Activated CD4-positive, alpha-beta T cell treated with anti-CD3 and anti-CD28 coated beads, Interleukin-2, amount 50 U/mL, for 16 hours (primary cell): ENCODE measurements at regions not wholly inside any gene's neighbourhood (a gene's known extent, or its start where the extent isn't known, plus 50 kb on each side); places are given as distances from the start of the nearest gene placed in this dataset.
"Not testable (repeated sequence)": the region's sequence is repeated elsewhere in the genome, so short reads cannot be mapped to it uniquely, and the experiment has no call there.

Source experiments
- DNase-seq: peaks from one replicate; pipeline ENCODE4 v3.0.0-alpha.2; 2020

DNA sequence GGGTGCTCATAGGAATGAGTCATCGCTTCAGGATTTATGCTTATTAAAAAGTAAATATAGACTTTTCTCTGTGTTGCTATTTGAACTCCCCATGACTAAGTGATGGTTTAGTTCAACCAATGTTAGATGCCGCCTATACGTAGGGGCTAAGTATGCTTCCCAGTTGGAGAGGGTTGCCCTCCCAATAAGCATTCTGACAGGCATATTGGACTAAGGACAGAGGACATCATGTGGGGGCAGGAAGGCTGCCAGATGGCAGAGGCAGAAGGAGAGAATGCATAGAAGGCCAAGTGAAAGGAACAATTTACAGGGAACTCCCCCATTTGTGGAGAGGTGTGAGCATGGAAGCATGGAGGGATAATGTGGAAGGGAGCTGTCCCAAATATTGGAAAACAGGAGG is 318.4 kb upstream of the OBI1 start:
- DNase-seq, result no peak

DNA sequence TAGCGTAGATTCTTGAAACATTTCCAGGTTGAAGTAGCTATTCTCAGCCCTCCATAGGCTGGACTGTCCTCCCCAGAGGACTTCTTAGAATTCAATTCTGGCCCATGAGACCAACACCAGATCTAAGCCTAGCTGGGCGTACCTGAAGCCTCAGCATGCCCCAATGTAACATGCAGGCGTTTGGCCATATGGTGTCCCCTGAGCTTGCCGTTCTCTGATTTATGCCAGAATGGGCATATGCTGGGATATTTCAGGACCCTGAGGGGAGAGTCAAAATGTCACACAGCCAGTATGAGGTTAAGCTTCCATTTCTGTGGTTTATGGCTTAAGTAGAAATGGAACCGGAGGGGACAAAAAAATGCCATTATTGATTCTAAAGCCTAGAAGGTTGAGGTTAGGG is 317.7 kb upstream of the OBI1 start:
- no peak for DNase-seq

DNA sequence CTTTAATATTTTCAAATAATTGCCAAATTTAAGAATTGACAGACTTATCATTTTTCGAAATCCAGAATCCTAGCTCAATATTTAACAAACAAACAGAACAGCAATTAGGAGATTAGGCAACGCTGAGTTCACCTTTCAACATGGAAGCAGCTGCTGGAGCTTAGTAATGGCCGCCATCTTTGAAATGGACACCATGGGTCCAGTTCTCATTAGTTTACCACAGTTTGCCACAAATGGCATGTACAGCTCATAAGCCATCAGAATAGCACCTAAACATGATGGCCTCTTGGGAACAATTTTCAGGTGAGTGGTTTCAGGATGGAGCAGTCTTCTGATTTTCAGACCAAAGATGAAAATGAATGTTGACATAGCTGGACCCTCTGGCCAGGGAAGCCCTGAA is 313.6 kb upstream of the OBI1 start:
- DNase-seq, result no peak

DNA sequence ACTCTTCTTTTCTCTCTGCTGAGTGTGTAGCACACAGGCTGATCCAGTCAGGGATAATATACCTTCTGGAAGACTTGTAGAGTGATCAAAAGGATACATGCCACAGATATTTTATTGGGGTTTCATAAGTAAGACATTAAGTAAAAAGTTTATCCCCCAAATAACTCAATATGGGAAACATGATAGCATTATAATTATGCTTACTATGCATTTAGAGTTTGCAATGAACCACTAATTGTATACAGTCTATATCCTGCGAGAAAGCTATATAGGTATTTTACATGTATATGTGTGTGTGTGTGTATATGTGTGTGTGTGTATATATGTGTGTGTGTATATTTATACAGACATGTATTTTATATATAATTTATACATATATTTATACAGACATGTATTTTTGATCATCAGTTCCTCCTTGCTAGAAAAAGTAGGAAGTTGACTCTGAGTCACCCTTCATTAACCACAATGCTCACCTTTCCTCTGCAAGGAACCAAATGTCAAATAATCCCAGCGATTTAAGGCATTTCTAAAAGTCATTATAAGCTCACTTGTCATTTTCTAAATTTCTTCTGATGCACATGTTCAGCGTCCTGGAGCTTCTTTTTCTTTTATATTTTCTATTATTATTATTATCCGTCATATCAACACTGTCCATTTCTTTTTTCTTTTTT is 312.5 kb upstream of the OBI1 start:
- DNase-seq, result no peak

DNA sequence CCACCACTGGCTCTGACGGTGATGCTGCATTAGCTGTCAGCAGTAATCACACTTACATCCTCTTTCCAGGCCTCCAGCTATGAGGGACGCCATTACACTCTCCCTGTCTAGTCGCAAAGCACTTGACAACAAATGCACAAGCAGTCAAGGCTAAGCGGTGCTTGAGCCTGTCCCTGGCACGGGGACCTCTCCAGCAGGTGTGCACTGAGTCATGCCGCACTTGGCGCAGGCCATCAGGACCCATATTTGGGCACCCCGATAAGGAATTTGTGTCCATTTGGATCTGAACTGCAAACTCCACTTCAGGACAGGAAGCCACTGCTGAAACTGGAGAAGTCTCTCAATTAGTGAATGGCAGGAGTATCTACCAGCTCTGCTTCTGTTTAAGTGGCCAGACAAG is 301.9 kb upstream of the OBI1 start:
- no peak for DNase-seq

DNA sequence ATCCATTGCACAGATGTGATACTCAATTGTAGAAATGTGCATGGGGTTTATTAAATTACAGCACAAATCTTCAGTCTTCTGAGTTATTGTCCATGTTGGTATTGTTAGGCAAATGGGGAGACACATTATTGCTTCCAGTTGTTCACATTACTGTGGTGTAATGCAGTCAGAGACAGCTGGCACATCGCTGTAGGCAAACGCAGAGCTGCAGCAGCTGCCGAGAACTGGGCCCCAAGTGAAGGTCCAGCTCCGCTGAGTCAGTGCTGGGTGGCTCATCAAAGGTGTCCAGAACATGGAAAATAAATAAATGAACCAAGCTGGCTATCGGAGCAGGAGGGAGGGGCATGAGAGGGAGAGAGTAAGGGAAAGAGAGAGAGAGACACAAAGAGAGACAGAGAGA is 299.1 kb upstream of the OBI1 start:
- DNase-seq, result no peak

DNA sequence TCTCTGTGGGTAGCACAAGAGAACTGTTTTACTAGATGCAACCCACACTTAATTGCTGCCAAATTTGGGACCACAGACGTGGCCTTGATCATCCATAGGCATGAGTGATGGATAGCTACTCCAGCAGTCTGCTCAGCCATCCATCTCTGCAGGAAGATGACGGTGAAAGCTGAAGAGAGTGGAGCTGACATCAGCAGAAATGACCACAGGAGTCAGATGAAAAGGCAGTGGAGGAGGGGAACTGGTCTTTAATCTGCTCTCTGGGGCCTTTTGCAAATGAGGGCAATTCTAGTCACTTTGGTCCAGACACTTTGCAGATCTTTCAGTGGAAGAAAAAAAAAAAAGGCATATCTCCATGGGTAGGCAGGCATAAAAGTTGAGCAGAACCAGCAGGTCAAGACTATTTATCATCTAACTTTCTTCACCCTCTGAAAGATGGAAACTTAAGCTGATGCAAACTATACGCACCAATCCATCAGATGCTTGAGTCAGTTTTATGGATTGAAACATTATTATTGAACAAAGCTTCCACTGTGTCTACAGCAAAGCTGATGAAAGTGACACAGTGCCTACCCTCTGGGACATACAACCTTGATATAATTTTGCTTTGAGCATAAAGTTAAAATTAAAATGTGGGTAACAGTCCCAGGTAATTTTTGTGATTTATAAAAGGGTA is 281.6 kb upstream of the OBI1 start:
- no peak for DNase-seq

DNA sequence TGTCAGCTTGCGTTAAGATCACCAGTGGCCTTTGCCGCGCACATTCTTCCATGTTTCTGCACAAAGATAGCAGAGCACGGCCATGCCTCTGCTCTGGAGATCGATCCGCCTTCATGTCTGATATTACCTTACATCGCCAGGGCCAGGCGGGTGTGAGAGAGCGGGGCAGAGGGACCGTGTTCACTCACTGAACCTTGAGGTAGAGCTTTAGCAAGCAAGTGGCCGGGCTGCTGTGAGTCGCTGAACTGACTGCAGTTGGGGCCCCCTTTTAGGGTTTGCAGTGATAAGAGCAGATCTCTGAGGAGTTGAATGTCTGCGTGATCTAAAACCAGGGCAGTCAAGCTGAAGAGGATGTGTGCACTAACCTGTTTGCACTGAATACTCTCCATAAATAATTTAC is 275.4 kb upstream of the OBI1 start:
- DNase-seq, result no peak

DNA sequence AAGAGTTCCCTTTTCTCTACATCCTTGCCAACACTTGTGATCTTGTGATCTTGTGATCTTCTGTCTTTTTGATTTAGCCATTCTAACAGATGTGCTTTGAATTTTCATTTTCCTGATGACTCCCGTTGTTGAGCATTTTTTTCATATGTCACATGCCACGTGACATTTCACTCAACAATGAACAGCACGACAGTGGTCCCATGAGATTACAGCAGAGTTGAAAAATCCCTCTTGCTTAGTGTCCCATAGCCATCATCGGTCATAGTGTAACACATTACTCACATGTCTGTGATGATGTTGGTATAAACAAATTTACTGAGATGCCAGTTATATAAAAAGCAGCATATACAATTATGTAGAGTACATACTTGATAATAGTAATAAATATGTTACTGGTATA is 256.1 kb upstream of the OBI1 start:
- DNase-seq, result no peak

DNA sequence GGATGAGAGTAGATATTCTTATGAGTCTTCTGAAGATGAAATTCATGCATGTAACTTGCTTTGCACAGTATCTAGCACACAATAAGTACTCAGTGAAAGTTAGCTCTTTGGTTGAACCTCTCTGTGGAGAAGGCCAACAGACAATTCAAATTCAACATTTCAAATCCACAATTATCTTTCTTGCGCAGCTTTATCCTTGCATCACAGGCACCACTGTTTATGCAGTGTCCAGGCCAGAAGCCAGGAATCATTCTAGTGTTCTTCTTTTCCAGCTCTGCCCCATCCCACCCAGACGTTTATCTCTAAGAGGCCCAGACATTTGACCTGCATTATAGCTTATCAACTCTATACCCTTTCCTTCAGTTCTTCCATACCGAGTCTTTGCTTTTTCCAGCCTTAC is 254.7 kb upstream of the OBI1 start:
- no peak for DNase-seq

DNA sequence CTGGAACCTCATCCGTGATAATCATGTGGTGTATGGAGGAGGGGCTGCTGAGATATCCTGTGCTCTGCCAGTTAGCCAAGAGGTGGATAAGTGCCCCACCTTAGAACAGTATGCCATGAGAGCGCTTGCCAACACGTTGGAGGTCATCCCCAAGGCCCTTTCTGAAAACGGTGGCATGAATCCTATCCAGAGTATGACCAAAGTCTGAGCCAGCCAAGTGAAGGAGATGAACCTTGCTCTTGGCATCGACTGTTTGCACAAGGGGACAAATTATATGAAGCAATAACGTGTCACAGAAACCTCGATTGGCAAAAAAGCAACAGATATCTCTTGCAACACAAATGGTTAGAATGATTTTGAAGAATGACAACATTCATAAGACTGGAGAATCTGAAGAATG is 251.2 kb upstream of the OBI1 start:
- DNase-seq, result no peak

DNA sequence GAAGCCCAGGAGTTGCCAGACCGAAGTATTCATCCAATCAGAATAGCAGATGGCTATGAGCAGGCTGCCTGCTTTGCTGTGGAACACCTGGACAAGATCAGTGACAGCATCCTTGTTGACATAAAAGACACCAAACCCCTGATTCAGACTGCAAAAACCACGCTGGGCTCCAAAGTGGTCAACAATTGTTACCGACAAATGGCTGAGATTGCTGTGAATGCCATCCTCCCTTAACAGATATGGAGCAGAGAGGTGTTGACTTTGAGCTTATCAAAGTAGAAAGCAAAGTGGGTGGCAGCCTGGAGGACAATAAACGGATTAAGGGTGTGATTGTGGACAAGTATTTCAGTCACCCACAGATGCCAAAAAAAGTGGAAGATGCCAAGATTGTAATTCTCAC is 250.3 kb upstream of the OBI1 start:
- no peak for DNase-seq

DNA sequence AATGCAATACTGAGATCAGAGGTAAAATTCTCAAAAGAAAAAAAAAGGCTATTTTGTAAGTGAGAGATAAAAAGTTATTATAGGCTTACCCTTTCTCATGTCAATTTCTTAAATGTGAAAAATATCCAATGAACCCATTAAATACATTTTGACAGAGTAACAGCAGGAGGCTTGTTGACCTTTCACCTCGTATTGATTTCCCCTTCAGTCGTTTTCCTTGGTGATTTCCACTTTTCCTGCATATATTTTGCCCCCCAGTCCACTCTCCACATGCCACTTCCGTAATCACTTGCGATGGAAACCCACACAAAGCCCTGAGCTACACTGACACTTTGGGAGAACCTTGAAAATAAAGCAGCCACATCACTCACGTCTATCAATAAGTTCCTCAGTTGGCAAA is 248.1 kb upstream of the OBI1 start:
- DNase-seq, result no peak

DNA sequence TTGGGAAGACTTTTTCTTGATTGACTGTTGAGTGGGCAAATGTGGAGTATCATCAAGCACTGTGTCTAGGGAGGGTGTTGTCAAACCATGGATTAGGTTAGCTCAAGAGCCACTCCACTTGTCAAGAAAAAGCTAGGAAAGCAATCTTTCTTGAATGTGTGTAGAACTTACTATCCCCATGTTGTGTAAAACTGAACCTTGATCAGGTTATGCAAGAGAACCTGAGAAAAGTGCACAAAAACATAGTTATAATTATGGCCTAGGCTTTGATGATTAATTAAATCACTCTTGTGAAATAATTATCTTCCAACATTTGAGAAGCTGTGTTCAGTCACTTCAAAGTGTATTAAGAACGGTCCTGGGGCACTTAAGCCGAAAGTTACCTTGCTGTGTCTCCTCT is 238.2 kb upstream of the OBI1 start:
- no peak for DNase-seq

DNA sequence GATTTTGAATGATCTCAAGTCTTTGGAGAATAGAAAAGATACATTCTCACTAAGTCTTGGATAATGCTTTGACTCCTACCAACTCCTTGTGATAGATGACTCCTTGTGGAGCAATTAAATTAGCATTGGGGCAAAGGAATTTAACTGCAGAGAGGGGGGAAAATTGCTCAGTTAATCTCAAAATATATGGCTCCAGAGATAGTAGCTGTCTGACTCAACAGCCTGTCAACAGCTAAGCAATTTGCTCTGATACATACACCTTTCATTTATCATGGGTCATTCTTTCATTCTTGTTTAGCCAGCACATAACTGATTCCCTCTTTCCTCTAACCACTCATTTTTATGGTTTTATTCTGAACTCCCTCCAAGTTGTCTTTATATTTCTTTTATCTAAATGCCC is 225.6 kb upstream of the OBI1 start:
- DNase-seq, result no peak

DNA sequence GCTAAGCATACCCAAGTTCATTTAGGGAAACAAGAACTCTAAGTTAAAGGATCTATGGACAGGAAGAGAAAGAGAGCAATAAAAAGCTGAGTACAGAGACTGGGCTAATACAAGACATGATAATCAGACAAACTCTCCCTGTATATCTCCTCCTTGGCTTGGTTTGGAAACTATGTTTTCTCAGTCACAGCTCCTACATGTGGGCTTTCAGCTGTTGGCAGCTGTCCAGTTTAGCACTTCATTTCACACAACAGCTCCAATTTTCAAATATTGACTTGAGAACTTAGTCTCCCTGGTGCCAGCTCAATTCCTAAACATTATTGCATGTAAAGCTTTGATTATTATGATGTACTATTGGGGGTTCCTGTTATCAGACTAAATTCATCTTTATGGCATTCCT is 222.8 kb upstream of the OBI1 start:
- DNase-seq, result no peak

DNA sequence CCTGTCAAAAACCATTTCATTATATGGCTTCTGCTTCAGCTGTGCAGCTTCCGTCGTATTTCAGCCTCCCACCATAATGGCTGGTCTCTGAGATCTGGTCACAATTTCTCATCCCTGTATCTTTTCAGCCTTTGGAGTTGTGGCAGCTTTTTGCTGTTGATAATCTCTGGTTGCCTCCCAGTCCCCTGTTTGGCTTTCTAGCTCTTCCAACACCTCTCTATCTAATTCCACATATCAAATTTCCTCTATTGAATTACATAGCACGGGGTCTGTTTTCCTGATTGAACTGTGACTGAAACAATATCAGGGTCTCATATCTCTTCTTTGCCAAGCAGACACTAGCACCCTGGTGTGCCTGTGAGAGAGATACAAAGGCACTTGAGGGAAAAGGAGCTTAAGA is 222.1 kb upstream of the OBI1 start:
- no peak for DNase-seq

DNA sequence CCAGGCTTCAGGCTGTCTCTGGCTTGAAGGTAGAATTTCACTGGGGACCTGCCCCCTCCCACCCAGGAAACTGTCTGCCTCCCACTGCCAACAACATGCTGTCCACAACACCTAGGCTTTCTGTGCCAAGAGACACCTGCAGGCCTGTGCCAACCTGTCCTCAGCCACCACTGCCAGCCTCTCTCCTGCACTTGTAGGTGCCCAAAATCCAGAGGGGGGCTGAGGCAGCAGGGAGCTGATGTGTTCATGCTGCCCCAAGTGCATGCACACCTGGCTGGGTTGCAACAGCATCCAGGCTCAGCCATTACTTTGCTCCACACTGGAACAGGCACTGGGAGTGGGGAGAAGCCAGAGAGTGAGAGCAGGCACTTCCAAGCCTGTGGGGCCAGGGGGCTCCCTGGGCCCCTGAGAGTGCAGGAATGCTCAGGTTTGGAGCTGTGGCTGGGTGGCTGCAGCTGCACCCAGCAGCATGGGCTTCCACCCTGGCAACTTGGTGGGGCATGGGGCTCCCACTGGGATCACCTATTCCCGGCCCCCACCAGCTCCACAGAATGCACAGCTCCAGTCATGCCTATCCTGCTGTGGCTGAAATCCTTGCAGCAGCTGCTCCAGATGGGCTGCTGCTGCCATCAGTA is 218.1 kb upstream of the OBI1 start:
- no peak for DNase-seq

DNA sequence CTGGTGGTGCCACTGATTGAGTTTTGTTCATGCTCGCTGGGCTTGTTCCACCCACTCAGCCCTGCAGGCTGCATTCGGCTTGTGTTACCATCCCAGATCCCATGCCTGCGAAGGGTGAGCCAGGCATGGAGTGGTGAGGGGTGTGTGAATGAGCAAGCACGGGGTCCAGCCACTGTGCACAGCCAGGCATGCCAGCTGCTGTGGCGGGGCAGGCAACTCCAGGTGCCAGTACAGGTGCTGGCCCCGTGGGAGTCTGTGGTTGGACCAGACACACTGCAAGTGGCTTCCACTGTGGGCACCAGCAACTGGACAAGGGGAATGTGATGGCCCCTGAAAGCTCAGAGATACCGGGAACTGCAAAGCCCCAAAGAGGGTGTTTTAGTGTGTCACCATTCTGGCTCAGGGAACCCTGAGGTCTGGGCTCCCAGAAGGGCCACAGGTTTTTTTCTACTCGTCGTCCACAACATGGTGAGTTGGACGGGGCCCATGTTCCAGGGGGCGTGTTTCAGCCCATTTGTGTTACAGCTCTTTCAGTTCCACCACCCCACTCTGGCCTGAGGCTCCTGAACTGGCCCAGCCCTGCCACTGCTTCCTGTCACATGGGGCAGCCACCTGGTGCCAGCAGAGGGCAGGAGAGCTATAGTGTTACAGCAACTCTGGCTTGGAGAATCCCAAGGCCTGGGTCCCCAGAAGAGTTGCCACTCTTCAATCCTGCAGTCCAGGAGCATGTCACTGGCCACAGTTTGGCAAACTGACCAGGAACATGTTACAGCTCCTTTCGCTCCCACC is 217.0 kb upstream of the OBI1 start:
- no peak for DNase-seq

DNA sequence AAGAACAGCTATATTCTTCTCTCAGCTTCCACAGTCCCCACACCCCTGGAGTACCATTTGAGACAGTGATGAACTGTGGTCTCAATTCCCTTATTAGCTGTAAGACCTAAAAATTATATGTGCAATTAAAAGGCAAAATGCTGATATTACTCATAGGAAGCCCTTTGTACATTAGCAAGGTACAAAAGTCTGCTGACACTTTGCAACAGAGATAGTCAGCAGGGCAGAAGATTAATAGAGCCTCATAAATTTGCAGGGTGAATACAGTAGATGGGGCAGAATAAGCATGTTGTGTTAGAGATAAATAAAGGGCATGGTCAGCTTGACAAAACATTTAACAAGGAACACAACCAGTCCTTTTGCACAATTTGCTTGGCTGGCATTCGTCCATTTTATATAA is 210.0 kb upstream of the OBI1 start:
- DNase-seq, result no peak

DNA sequence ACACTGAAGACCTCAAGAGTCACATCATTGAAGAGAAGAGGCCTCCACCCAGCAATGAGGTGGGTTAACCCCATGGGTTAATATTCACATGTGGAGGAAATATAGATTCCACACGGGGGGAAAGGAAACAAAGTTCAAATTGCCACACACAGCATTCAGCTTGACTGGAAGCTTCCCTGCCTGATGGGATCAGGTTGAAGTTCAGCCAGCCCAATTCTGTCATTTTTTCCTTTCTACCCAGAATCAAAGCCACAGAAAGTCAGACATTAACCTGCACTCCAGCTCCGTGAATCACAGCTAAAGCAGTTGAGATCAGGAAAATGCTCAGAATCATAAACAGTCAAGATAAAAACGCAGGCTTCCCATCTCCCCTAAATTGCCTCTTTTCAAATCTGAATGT is 208.7 kb upstream of the OBI1 start:
- no peak for DNase-seq

DNA sequence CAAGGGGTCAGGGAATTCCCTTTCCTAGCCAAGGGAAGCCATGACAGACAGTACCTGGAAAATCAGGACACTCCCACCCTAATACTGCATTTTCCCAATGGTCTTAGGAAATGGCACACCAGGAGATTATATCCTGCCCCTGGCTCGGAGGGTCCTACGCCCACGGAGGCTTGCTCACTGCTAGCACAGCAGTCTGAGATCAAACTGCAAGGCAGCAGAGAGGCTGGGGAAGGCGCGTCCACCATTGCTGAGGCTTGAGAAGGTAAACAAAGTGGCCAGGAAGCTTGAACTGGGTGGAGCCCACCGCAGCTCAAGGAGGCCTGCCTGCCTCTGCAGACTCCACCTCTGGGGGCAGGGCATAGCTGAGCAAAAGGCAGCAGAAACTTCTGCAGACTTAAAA is 207.1 kb upstream of the OBI1 start:
- not testable (repeated sequence) for DNase-seq

DNA sequence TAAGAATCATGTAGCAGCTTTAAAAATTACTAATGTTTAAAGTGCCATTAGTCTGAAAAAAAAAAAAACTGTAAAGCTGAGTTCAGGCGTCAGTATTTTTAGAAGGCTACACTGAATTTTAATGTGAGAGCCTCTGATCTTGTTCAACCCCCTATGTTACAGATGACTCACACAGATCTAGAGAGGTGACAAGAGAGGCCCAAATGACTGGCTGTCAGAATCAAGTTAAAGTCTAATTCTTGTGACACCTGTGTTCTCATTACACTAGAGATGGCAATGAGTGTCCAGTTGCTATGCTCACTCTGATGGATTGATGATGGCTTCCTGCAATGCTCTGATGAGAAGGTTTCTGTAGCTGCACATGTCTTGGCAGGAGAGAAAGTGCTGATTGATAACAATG is 203.5 kb upstream of the OBI1 start:
- DNase-seq, result no peak

DNA sequence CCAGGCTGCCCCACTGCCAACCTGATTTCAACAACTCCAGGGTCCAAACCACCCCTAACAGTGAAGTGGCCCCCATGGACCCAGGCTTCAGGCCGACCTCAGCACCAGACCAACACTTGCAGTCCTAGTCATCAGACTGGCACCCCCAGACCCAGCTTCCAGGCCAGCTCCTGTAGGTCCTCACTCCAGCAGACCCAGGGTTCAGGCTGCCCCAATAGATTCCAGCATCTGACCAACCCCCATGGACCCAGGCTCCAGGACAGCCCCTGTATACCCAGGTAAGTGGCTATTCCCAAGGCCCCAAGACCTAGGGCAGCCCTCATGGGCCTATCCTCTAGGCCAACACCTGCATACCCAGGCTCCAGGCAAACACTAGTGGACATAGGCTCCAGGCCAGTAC is 193.8 kb upstream of the OBI1 start:
- no peak for DNase-seq
